Activated T-cell treated with anti-CD3 and anti-CD28 coated beads for 1 hour (primary cell): ENCODE measurements at regions not wholly inside any gene's neighbourhood (a gene's known extent, or its start where the extent isn't known, plus 50 kb on each side); places are given as distances from the start of the nearest gene placed in this dataset.

Source experiments
- DNase-seq: peaks from one replicate; pipeline ENCODE4 v3.0.0-alpha.2; 2020; ENCODE audit warnings: low read depth

DNA sequence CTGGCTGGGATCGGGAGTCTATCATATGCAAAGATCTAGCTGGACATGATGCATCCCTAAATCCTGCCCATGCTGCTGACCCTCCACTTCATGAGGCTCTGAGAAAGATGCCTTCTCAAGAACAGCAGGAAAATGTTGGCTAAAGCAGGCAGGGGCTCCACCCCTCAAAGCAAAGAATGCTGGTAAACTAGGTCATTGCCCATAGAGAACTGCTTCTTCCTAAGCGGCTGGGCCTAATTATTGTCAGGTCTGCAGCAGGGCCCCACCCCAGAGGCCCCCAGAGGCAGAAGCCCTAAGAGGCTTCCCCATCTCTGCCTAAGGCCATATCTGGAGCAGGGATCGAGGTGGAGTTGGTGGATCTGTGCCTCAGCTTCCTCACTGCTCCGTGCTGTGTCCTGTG lies 447.4 kb upstream of the PROK2 start:
- no peak for DNase-seq

DNA sequence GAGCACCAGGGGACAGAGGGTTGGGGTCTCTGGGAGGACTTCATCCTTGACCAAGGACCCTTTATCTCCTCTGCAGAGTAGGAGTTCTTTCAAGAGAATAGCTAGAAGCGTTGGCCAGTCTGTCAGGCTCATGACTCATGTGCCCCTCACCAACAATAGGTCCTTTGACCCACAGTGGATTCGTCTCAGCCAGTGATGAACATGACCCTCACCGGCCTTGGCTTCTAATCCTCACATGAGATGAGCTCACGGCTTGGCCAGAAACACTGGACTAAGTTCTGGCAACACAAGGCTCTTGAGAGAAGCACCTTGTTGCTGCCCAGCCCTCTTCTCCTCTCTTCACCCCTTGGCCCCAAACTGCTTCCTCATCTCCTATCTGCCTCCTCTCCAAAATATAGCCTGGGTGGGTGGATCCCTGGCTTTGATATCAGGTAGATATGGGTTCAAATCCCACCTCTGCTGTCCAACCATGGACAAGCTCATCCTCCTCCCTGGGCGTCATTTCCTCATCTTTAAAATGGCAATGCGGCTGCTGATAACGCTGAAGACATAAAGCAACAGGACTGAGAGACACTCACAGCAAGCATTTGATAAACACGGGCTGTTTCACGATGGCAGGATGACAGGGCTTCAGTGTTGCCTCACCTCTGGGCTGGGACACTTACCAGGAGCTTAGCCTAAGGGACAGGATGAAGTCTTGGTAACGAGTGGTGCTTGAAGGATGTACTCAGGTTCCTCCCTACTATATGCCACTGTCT lies 446.7 kb upstream of the PROK2 start:
- no peak for DNase-seq

DNA sequence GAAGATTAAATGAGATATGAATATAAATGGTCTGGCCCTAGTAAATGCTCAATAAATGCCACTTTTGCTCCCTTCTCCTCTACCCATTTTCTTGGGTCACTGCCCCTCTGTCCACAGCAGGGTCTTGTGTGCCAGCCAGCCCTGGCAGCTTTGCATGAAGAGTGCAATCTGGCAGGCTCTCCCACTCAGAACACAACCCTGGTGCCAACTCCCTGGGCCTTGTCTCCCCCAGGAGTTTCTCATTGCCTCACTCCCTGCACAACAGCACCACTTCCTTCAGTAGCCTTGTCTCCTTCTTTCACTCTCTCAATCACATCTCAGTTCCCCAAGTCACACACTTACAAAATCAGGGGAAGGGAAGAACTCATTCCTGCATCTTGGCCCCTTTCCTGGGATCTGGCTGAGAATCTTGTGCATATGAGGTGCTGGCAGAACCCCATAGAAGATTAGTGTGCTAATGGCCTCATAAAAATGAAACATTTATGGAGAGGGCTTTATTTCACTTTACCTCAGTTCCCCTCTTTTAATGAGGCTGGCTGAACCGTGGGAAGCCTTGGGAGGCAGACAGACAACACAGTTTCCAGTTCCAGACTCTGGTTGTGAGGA lies 445.9 kb upstream of the PROK2 start:
- no peak for DNase-seq

DNA sequence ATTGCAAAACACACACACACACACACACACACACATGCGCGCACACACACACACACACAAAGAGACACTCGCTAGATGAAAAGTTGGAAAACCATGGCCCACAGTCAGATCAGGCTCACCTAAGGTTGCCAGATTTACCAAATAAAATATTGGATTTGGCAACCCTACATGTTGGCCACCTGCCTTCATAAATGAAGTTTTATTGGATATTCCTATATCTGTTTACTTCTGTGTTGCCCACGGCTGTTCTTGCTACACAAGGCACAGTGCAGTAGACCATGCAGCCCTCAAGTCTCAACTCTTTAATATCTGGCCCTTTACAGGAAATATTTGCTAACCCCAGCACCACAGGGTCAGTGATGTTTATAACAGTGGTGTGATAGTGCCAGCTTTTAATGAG lies 445.0 kb upstream of the PROK2 start:
- no peak for DNase-seq

DNA sequence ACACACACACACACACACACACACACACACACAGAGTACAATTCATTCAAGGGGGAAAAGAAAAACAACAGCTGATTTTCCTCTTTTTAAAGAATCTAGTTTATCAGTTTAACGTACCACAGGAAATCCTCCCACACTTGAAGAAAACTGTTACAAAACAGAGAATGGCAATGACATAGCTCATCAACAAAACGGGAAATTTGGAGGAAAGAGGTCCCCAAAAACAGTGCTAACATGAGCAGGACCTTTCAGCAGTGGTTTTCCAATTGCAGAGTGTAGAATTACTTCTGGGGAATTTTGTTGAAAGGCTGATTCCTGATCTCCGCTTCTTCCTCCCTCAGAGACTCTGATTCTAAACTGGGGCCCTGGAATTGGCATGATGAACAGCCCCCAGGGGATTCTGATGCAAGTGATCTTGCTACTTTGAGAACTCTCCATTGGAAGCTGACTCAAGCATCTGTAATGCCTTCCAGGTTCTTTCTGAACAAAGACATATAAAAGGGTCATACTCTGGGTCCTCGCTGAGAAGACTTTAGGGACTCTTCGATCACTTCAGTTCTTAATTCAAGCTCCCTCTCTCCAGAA lies 442.6 kb upstream of the PROK2 start:
- no peak for DNase-seq

DNA sequence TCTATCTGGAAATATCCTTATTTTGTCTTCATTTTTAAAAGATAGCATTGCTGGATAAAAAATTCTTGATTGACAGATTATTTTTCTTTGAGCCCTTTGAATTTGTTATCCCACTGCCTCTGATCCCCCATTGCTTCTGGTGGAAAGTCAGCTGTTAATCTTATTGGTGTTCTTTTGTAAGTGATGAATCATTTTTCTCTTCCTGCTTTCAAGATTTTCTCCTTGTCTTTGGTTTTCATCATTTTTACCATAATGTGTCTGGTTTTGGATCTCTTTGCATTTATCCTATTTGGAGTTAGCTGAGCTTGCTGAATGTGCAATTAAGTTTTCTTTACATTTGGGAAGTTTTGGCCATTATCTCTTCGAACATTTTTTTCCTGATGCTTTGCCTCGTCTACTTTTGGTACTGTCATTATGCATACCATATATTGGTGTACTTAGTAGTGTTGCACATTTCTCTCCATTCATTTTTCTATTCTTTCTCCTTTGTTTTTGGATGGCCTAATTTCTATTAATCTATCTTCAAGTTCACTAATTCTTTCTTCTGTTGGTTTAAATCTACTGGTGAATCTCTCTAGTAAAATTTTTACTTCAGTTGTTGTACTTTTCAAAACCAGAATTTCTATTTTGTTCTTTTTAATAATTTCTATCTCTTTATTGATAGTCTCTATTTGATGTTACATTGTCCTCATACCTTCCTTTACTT lies 440.0 kb upstream of the PROK2 start:
- no peak for DNase-seq

DNA sequence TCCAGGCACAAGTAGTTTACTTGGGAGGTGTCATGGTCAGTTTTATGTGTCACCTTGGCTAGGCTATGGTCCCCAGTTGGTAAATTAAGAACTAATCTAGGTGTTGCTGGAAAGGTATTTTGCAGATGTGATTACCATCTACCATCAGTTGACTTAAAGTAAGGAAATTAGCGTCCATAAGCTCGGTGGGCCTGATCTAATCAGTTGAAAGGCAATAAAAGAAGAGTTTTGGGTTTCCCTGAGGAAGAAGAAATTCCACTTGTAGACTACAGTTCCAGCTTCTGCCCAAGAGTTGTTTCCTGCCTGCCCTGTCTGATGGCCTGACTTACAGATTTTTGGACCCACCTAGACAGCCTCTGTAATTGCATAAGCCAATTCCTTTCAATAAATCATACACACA lies 438.7 kb upstream of the PROK2 start:
- no peak for DNase-seq

DNA sequence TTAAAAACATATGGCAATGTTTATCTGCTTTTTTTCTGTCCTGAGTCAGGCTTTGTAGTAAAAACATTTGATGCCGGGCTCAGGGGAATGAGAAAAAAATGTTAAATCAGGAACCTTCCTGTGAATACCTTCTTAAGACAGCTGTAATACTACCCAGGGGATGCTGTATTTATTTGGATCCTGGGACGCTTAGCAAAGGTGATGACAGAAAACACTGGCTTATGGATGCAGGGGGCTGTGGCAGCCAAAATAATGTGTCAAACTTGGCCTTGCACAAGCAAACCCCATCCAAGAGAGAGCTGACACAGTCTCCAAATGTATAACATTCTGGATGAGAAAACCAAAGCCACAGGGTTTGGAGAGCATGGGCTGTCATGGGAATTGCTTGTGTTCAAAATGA lies 438.2 kb upstream of the PROK2 start:
- DNase-seq, result no peak

DNA sequence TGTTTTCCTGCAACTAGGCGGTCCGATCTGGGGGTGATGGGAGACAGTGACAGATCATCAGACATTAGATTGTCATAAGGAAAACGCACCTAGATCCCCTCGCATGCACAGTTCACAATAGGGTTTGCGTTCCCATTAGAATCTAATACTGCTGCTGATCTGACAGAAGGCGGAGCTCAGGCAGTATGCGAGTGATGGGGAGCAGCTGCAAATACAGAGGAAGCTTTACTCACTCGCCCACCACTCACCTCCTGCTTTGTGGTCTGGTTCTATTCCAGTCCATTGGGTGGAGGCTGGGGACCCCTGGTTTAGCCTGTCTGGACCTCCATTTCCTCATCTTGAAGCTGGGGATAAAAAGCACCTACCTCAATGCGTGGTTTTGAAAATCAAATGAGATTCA lies 437.5 kb upstream of the PROK2 start:
- DNase-seq, result no peak

DNA sequence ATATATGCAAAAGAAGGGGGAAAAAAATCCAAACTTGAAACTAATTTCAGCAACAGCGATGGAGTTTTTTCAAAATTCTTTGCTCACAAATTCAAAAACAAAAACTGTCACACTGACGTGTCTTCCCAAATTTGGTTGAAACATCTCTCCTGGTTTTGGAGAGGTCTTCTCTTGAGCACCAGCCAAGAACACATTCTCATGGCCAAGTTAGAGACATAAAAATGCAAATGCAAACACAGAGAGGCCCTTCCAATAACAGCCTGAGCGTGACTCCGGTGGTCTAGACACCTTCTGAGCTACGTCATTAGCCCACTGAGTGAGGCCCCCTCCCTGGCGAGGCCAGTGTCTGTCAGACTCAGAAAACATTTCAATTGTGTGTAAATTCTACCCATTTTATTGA lies 436.0 kb upstream of the PROK2 start:
- no peak for DNase-seq

DNA sequence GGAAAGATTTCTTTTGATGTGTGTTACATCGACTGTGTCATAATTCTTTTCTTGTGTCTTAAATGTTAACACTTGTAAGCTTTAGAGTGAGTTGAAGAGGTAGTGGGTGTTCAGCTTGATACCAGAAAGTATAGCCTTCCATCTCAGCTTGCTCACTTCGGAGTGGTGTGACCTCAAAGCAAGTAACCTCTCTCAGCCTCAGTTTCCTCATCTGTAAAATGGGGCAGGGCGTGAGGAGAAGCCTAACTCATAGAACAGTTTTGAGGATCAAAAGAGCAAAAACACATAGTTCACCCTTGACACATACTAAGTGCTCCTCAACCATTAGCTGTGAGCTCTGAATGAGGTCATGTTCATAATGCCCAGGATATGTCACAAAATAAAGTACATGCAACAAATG lies 434.8 kb upstream of the PROK2 start:
- no peak for DNase-seq

DNA sequence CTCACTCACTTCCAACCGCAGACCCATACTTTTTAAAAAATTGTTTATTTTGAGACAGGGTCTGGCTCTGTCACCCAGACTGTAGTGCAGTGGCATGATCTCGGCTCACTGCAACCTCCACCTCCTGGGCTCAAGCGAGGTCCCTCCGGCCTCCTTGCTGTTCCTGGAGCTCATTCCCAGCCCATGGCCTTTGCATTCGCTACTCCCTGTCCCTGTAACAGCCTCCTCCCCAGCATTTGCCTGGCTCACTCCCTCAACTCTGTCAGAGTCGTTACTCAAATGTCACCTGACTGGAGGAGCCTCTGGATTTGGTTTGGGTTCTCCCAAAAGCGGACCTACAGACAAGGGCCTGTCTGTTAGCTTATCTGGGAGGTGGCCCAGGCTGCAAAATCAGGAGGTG lies 432.6 kb upstream of the PROK2 start:
- no peak for DNase-seq

DNA sequence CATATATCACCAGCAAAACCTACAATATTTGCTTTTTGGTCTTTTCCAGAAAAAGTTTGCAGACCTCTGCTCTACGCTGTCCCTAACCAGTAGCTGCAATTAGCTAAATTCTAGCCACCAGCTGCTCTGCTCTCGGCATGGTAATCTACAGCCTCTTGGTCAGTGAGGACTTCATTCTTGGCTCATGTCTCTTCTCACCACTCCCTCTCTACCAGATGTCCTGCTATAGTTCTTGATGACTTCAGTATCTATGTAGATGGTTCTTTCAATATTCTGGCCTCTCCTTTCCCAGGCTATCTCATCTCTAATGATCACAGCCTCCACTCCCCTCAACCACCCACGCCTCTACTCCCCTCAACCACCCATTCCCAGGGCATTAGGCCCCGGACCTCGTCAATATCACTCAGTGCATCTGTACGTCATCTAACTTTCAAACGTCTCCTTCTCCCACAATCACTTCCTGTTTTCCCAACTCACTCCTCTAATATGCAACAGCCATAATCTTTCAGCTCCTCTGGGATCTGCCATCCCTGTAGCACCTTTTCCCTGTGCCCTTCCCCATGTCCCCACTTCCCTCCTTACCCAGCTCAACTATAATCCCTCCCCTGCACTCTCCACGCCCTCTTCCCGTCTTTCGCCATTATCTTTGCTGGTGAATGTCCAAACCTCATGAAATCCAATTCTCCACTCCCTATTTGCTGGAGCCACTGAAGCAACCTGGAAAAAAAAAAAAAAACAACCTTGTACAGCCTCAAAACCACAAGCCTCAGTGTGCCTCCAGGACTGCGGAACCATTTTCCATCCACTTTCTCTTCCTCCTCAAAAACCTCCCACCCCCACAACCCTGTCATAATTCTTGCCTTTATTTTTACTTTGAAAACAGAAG lies 429.4 kb upstream of the PROK2 start:
- no peak for DNase-seq

DNA sequence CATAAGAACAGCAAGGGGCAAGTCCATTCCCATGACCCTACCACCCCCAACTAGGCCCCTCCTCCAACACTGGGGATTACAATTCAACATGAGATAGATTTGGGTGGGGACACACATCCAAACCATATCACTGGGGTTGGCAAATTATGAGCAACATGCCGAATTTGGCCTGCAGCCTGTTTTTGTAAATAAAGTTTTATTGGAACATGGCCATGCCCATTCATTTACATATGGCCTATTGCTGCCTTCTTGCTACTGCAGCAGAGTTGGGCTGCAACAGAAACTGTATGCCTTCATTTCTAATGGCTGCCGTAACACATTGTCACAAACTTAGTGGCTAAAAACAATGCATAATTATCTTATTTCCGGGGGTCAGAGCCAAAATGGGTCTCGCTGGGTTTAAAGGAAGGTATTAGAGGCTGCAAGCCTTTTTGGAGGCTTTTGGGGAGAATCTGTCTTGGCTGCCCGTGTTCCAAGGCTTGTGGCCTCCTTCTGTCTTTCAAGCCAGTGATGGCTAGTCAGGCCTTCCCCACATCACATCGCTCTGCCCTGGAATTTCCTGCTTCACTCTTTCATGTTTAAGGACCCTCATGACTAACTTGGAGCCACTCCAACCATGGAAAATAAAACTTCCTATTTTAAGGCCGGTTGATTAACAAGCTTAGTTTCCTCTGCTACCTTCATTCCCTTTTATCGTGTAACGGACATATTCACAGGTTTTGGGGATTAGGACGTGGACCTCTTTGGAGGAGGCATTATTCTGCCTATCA lies 428.5 kb upstream of the PROK2 start:
- no peak for DNase-seq

DNA sequence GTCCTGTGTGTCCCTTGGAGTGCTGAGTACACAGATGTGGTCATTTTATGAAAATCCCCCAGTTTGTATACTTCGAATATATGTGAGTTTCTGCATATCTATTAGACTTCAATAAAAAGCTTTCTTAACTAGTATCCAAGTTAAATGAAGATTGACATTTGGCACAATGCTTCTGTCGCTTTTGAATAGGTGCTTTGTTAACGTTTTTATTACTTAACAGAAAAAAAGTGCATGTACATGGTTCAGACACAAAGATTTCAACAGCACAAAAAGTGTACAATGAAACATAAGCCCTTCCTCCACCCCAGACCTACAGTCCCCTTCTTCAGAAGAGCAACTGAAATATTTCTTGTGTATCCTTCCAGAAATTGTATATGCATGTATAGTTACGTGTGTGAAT lies 427.4 kb upstream of the PROK2 start:
- DNase-seq, result no peak

DNA sequence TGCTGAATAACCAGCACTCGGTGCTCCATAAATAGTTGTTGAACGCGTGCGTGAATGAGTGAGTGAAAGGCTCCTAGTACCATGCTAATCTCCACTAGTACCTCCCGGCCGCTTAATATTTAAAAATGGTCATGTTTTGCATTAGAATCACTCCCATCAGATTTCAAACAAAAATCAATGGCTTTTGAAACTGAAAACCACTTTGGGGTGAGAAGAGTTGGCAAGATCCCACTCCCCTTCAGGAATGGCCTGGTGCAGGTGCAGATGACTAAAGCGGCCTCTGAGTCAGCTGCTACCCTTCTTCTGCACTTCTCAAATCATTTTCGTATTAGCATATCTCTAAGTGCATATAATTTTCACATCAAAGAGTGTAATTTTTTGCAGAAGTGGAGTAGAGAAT lies 425.3 kb upstream of the PROK2 start:
- DNase-seq, result no peak

DNA sequence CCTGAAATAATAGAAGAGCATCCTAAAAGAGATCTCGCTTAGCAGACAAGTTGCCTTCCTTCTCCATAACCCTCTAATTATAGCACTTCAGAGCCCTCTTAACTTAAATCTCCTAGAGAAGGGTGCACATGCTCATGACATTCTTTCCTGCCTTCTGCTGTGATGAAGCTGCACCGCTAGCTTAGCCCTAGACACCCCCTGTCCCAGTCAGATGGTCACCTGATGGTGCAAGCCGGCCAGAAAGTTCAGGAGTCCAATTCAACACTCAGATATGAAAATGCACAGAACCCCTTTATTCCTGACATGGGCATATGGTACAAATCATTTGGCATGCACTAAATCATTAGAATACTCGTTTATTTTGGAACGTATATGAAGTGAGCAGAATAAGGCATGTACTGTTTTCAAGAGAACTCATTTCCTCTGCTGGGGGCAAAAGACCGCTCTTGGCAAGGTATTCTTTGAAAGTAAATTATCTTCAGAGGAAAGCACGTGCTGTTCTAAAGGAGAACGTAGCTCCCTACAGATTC lies 420.4 kb upstream of the PROK2 start:
- no peak for DNase-seq

DNA sequence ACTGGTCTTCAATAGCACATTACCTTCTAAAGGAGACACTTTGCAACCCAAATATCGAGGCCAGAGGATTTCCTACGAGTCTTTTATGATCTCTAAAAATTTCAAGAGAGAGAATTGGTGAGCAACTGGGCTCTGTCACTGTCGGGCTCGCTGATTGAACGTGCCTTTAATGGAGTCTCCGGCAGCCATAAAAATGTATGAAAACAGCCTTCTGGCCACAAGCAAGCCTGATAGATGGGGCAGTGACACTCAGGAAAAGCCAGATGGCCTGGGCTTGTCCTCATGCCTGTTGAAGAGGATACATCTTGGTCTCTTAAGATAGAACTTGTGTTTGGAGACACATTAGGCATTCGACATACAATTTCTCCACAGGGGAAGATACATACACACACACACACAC lies 419.5 kb upstream of the PROK2 start:
- no peak for DNase-seq

DNA sequence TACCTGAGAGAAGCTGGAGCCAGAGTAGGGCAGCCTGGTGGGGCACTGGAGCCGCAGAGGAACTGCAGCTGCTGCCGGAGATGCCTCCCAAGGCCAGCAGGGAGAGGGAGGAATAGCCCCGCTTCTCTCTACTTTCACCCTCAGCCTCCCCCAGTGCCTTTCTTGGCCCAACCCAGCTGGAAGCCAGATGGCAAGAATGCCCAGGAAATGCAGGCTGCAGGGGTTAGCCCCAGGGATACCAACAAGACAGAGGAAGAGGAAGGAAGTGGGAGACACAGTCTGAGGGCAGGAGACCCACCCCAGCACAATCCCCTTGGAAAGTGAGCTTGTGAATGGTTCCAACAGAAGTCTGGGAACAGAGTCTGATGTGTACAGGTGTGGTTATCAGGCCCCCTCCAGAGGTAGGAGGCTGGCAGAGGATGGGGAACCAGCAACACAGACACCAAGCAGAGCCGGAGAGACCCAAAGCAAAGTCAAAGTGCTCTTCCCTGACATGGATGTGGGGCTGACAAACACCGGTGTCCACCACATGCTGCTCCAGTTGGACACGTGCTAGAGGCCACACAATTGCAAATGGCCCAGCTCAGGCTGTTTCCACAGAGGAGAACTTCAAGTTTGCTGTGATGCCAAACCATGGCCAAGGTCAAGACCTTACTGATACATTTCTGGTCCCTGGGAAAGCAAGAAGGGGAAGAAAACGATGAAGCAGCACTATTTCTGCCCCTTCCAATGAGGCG lies 418.8 kb upstream of the PROK2 start:
- no peak for DNase-seq

DNA sequence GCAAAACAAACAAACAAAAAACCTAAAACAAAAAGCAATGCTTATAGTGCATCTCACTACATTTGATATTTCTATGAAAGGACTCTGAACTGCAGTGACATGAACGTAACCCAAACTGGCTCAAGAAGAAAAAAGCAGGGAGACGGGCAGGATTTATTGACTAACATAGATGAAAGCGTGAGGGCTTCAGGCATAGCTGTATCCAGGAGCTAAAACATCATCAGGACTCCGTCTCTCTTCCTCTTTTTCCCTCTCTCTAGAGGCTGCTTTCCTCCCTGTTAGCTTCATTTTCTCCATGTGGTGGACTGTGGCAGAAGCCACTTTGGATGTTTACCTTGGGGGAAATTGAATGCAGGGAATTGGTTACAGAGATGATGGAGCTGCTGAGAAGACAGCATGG lies 418.2 kb upstream of the PROK2 start:
- no peak for DNase-seq
